GM12878 (cell line): ENCODE measurements at regions not wholly inside any gene's neighbourhood (a gene's known extent, or its start where the extent isn't known, plus 50 kb on each side); places are given as distances from the start of the nearest gene placed in this dataset.

Source experiments
- ATAC-seq: fragments of 200-7000 bp; cut with Tn5 transposase; 3 replicates; pipeline ENCODE4 v1.9.1; 2020; ENCODE audit warnings: mild to moderate bottlenecking, moderate library complexity
- BruUV-seq: library from RNA; stranded (reverse); fragments of 400-500 nt; replicated peaks from 2 replicates; lab custom pipeline; 2021; lab: Mats Ljungman, UMichigan
- CTCF ChIA-PET: fragments of 300-600 bp; sonication (Branson Sonifier 250); formaldehyde crosslinking; extraction: SDS; loops from one replicate; lab custom pipeline; 2021; ENCODE audit warnings: inconsistent platforms; lab: Yijun Ruan, JAX
- POLR2A ChIA-PET: fragments of 350-600 bp; formaldehyde crosslinking; extraction: SDS; loops from one replicate; lab custom pipeline; 2021; ENCODE audit warnings: inconsistent platforms; lab: Charles Lee
- RAD21 ChIA-PET: fragments of 300-600 bp; sonication (Branson Sonifier 250); formaldehyde crosslinking; loops from one replicate; lab custom pipeline; 2023; ENCODE audit warnings: antibody characterized with exemption; ENCODE audit not compliant: unreplicated experiment; lab: Charles Lee
- SMC1A ChIA-PET: fragments of 300-600 bp; sonication (Branson Sonifier 250); formaldehyde crosslinking; loops from one replicate; lab custom pipeline; 2023; ENCODE audit not compliant: unreplicated experiment, uncharacterized antibody; lab: Charles Lee
- DNase-seq: peaks from one replicate; pipeline ENCODE4 v3.0.0-alpha.2; 2011; ENCODE audit warnings: low read depth, low spot score
- FAIRE-seq: peaks from 3 replicates; lab custom pipeline; 2011; peaks lifted over from hg19 to GRCh38; lab: Jason Lieb, UNC
- H2AFZ ChIP-seq: 2 replicates; pipeline ENCODE4 v1.6.0; 2011; ENCODE audit warnings: low read depth, low read length, control low read depth; ENCODE audit not compliant: control insufficient read depth
- H3K27ac ChIP-seq: 2 replicates; pipeline ENCODE4 v1.5.1; 2011; ENCODE audit warnings: control low read depth; ENCODE audit not compliant: control insufficient read depth, insufficient read depth
- H3K27me3 ChIP-seq, 2 experiments: replicated peaks in 1 of 2; 2 replicates each; pipeline versions ENCODE4 v1.6.0 to v1.6.1; 2011; ENCODE audit warnings: low read length in 1 of 2; ENCODE audit not compliant: control insufficient read depth in 2 of 2, insufficient read depth in 2 of 2
- H3K36me3 ChIP-seq, 2 experiments: 2 replicates each; pipeline ENCODE4 v1.5.1; 2011; ENCODE audit warnings: low read length in 1 of 2; ENCODE audit not compliant: control insufficient read depth in 2 of 2, insufficient read depth in 2 of 2
- H3K4me1 ChIP-seq: 2 replicates; pipeline ENCODE4 v1.6.1; 2011; ENCODE audit warnings: mild to moderate bottlenecking, low read length, moderate library complexity, mixed read lengths; ENCODE audit not compliant: control insufficient read depth, insufficient read depth
- H3K4me2 ChIP-seq: 2 replicates; pipeline ENCODE4 v1.6.0; 2011; ENCODE audit warnings: control low read depth; ENCODE audit not compliant: control insufficient read depth, insufficient read depth
- H3K4me3 ChIP-seq: fragments of 200-600 bp; sonication (generic); 2 replicates; pipeline ENCODE4 v1.5.1; 2016
- H3K79me2 ChIP-seq: 2 replicates; pipeline ENCODE4 v1.6.0; 2011; ENCODE audit warnings: low read length; ENCODE audit not compliant: control insufficient read depth, insufficient read depth
- H3K9ac ChIP-seq: 2 replicates; pipeline ENCODE4 v1.8.0; 2011; ENCODE audit warnings: low read length, control low read depth, mixed read lengths; ENCODE audit not compliant: control insufficient read depth, insufficient read depth
- H3K9me3 ChIP-seq: replicated peaks from 3 replicates; pipeline ENCODE4 v1.5.1; 2011; ENCODE audit warnings: mild to moderate bottlenecking, low read length; ENCODE audit not compliant: control insufficient read depth, insufficient read depth
- H4K20me1 ChIP-seq: 2 replicates; pipeline ENCODE4 v1.6.0; 2011; ENCODE audit not compliant: control insufficient read depth, insufficient read depth
- CHD1 ChIP-seq: IDR thresholded peaks from 2 replicates; pipeline ENCODE4 v1.6.1; 2012; ENCODE audit warnings: low read depth, low read length, improper control_type of control experiment
- CHD2 ChIP-seq: IDR thresholded peaks from 2 replicates; pipeline ENCODE4 v1.6.1; 2011; ENCODE audit warnings: low read depth, low read length, improper control_type of control experiment, borderline replicate concordance
- FOS ChIP-seq: IDR thresholded peaks from 3 replicates; pipeline ENCODE4 v1.6.1; 2011; ENCODE audit warnings: borderline replicate concordance; ENCODE audit not compliant: insufficient read length; ENCODE audit errors: extremely low read depth
- IRF4 ChIP-seq: IDR thresholded peaks from 2 replicates; pipeline ENCODE4 v1.6.1; 2011; ENCODE audit warnings: low read depth, low read length
- NFYA ChIP-seq: IDR thresholded peaks from 2 replicates; pipeline ENCODE4 v1.6.1; 2011; ENCODE audit warnings: low read depth, mild to moderate bottlenecking, low read length, improper control_type of control experiment, borderline replicate concordance
- SUPT20H ChIP-seq: IDR thresholded peaks from 2 replicates; pipeline ENCODE4 v1.6.1; 2011; ENCODE audit warnings: low read depth, mild to moderate bottlenecking, low read length, moderate library complexity, borderline replicate concordance; ENCODE audit not compliant: control insufficient read depth
- WGBS: methylation state at CpG from one replicate; pipeline ENCODE4 v1.1.6; 2016; ENCODE audit warnings: low lambda C conversion rate; ENCODE audit not compliant: insufficient replicate concordance, insufficient coverage; ENCODE audit errors: missing lambda C conversion rate; 5-methylcytosine and 5-hydroxymethylcytosine counted together
- in situ Hi-C: fragments of 300-500 bp; cut with MboI; formaldehyde crosslinking; loops from 9 replicates; pipeline ENCODE4 v1.14.3; 2018; ENCODE audit warnings: mixed read lengths
- intact Hi-C: fragments of 100-400 bp; cut with micrococcal nuclease; formaldehyde crosslinking; loops from one replicate; pipeline ENCODE4 v1.14.2; 2022; ENCODE audit not compliant: unreplicated experiment
- TF ChIP-seq, protein P1 (sequence below): fragments of 450-650 bp; IDR thresholded peaks from 2 replicates; pipeline ENCODE4 v1.6.1; 2014; ENCODE audit warnings: mild to moderate bottlenecking
- TF ChIP-seq, protein P2 (sequence below): IDR thresholded peaks from 2 replicates; pipeline ENCODE4 v1.6.1; 2011; ENCODE audit warnings: borderline replicate concordance, low read depth, mild to moderate bottlenecking, moderate library complexity, mixed read lengths, low read length; ENCODE audit not compliant: insufficient read depth; ENCODE audit errors: extremely low read length
- TF ChIP-seq, protein P3 (sequence below): fragments of 450-650 bp; conservative IDR thresholded peaks from 2 replicates; pipeline ENCODE4 v1.6.1; 2017; ENCODE audit warnings: mild to moderate bottlenecking, moderate library complexity
- TF ChIP-seq, protein P4 (sequence below): IDR thresholded peaks from 2 replicates; pipeline ENCODE4 v1.6.1; 2012; ENCODE audit warnings: low read depth, low read length, improper control_type of control experiment

DNA sequence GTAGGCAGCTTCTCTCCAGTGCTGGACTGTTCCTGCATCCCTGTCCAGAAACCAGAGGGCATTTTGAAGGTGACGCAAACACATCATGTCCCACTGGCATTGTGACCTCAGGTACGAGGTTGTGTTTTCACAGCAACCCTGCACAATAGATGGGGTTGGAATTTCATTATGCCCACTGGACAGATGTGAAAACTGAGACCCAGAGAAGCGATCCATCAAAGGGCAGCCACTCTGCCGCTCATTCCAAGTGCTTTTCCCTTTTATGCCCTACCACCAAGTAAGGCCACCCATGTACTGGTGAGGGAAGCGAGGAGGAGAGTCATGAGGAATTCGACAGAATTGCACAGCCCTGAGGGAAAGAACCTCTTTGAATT, 63.3 kb downstream of the CALML3 start (continued):
- TF ChIP-seq, protein P1, sequence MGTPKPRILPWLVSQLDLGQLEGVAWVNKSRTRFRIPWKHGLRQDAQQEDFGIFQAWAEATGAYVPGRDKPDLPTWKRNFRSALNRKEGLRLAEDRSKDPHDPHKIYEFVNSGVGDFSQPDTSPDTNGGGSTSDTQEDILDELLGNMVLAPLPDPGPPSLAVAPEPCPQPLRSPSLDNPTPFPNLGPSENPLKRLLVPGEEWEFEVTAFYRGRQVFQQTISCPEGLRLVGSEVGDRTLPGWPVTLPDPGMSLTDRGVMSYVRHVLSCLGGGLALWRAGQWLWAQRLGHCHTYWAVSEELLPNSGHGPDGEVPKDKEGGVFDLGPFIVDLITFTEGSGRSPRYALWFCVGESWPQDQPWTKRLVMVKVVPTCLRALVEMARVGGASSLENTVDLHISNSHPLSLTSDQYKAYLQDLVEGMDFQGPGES: no peak
- TF ChIP-seq NFYA (no peak), IRF4 (no peak), SUPT20H (no peak), CHD2 (no peak), FOS (no peak), CHD1 (no peak)
- TF ChIP-seq, protein P2, sequence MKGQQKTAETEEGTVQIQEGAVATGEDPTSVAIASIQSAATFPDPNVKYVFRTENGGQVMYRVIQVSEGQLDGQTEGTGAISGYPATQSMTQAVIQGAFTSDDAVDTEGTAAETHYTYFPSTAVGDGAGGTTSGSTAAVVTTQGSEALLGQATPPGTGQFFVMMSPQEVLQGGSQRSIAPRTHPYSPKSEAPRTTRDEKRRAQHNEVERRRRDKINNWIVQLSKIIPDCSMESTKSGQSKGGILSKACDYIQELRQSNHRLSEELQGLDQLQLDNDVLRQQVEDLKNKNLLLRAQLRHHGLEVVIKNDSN: no peak

DNA sequence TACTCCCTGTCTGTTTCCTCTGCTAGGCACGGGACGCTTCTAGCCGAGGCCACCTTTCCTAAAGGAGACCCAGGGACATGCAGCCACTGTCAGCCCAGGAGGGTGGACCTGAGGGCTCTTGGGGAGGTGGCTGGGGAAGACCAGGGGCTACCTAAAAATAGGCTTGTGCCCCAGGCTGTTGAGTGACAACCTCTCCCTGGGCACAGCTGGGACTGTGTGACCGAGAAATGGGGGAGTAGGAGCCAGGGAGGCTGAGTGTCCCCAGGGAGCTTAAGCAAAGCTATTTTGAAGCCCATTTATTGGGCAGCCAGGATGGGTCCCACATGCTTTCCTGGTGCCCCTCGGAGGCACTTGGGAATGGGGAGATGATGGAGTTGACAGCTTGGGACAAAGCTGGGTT, 63.8 kb downstream of the CALML3 start:
- no peak for FAIRE-seq
- intact Hi-C loops: no loop called here
- DNase-seq: no peak

More for the DNA sequence above, 63.8 kb downstream of the CALML3 start:
- WGBS: 71% methylated on average over 5 of the region's 5 CpGs
- SMC1A ChIA-PET: no interaction called here
- no peak overlapping the region for H3K4me3 ChIP-seq
- H3K79me2 ChIP-seq: no peaks in the 10 kb centered on the region
- BruUV-seq: no TSS peak
- H3K36me3 ChIP-seq: no peaks in the 10 kb centered on the region
- no peak for ATAC-seq
- POLR2A ChIA-PET: no interaction called here
- H3K27ac ChIP-seq: no peak overlapping the region
- no peaks in the 10 kb centered on the region for H4K20me1 ChIP-seq
- peaks cover 21% of the 10 kb centered on the region for H3K4me1 ChIP-seq
- CTCF ChIA-PET: no interaction called here
- no peak overlapping the region for H3K4me2 ChIP-seq
- in situ Hi-C loops: no loop called here
- peaks cover 6% of the 10 kb centered on the region; the same call in 2 of the 3 replicates for H3K9me3 ChIP-seq
- RAD21 ChIA-PET: no interaction called here
- TF ChIP-seq, protein P3, sequence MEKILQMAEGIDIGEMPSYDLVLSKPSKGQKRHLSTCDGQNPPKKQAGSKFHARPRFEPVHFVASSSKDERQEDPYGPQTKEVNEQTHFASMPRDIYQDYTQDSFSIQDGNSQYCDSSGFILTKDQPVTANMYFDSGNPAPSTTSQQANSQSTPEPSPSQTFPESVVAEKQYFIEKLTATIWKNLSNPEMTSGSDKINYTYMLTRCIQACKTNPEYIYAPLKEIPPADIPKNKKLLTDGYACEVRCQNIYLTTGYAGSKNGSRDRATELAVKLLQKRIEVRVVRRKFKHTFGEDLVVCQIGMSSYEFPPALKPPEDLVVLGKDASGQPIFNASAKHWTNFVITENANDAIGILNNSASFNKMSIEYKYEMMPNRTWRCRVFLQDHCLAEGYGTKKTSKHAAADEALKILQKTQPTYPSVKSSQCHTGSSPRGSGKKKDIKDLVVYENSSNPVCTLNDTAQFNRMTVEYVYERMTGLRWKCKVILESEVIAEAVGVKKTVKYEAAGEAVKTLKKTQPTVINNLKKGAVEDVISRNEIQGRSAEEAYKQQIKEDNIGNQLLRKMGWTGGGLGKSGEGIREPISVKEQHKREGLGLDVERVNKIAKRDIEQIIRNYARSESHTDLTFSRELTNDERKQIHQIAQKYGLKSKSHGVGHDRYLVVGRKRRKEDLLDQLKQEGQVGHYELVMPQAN: no peak
- TF ChIP-seq, protein P4, sequence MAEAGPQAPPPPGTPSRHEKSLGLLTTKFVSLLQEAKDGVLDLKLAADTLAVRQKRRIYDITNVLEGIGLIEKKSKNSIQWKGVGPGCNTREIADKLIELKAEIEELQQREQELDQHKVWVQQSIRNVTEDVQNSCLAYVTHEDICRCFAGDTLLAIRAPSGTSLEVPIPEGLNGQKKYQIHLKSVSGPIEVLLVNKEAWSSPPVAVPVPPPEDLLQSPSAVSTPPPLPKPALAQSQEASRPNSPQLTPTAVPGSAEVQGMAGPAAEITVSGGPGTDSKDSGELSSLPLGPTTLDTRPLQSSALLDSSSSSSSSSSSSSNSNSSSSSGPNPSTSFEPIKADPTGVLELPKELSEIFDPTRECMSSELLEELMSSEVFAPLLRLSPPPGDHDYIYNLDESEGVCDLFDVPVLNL: no peak
- TF ChIP-seq, all 136 proteins: peak for 0
- peaks cover 3 to 5% of the 10 kb centered on the region in 2 experiments; a peak in 2 of 4 replicates for H3K27me3 ChIP-seq
- H2AFZ ChIP-seq: no peak overlapping the region
- no peak overlapping the region for H3K9ac ChIP-seq
